Kidney (tissue), 13 donors: ENCODE measurements at regions not wholly inside any gene's neighbourhood (a gene's known extent, or its start where the extent isn't known, plus 50 kb on each side); places are given as distances from the start of the nearest gene placed in this dataset.
A peak's percentile ranks its signal among the peaks of the same experiment; 100 is the strongest.

Experiments used
- DNase-seq, 5 donors: peaks; one replicate each; pipeline ENCODE4 v3.0.0-alpha.2; 2013 to 2020
- FAIRE-seq: peaks from 2 replicates; lab custom pipeline; 2012; peaks lifted over from hg19 to GRCh38; lab: Jason Lieb, UNC
- H3K27ac ChIP-seq, 2 donors: one replicate each; pipeline ENCODE4 v1.7.0; 2013; ENCODE audit warnings: low read depth in 2 of 2, low read length in 2 of 2, inconsistent platforms in 1 of 2
- H3K27me3 ChIP-seq: one replicate; pipeline ENCODE4 v1.7.1; 2013; ENCODE audit warnings: low read length, inconsistent platforms; ENCODE audit not compliant: control insufficient read depth, insufficient read depth
- H3K36me3 ChIP-seq, 3 donors: one replicate each; pipeline versions ENCODE4 v1.7.0 to v1.7.1; 2013; ENCODE audit warnings: low read length in 3 of 3, control low read depth in 1 of 3, inconsistent platforms in 1 of 3; ENCODE audit not compliant: insufficient read depth in 3 of 3, control insufficient read depth in 2 of 3
- H3K4me1 ChIP-seq, 3 donors: one replicate each; pipeline versions ENCODE4 v1.7.0 to v1.7.1; 2013; ENCODE audit warnings: low read length in 3 of 3, inconsistent platforms in 1 of 3, low read depth in 1 of 3; ENCODE audit not compliant: control insufficient read depth in 2 of 3, insufficient read depth in 2 of 3
- H3K4me3 ChIP-seq, 3 donors: one replicate each; pipeline versions ENCODE4 v1.7.0 to v1.8.1; 2013; ENCODE audit warnings: low read length in 3 of 3, control low read depth in 1 of 3, inconsistent platforms in 1 of 3
- H3K9ac ChIP-seq, 3 donors: one replicate each; pipeline versions ENCODE4 v1.7.0 to v1.7.1; 2013; ENCODE audit warnings: low read length in 3 of 3, control low read depth in 1 of 3, inconsistent platforms in 1 of 3
- H3K9me3 ChIP-seq, 3 donors: one replicate each; pipeline versions ENCODE4 v1.7.0 to v1.7.1; 2013; ENCODE audit warnings: low read length in 3 of 3, control low read depth in 1 of 3, inconsistent platforms in 1 of 3; ENCODE audit not compliant: control insufficient read depth in 2 of 3, insufficient read depth in 1 of 3
- CTCF ChIP-seq: IDR thresholded peaks from 3 replicates; pipeline ENCODE4 v1.5.1; 2012; ENCODE audit warnings: mild to moderate bottlenecking, moderate library complexity, borderline replicate concordance; ENCODE audit not compliant: insufficient read depth; ENCODE audit errors: extremely low read depth
- intact Hi-C: fragments of 100-400 bp; cut with DNase I; formaldehyde crosslinking; loops from one replicate; pipeline ENCODE4 v1.11.1; 2022
- donor health status: control.
- donor health status: control.
- donor health status: control.
- donor health status: control.
- donor health status: control.
- donor health status: DM: yes; HTN: yes; CAD: no.
- donor health status: Normal renal cell carcinoma (clear cell type).

DNA sequence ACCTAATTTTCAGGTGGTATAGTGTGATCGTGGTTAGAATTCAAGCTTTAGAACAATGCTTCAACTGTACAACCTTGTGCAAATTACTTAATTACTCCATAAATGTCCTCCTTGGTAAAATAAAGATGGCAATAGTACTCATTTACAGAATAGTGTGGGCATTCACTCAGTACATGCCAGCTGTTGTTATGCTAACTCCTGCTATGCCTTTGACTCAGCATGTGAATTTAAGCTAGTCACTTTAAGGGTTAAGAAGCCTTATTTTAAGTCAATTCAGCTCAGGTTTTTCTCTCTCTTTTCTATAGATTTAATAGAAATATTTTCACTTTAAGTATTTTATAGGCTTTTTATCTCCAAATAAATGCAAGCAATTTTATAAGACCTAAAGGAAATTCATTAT, 335.6 kb upstream of the ITGA1 start:
- DNase-seq (no peak), FAIRE-seq (no peak)
- Histone ChIP-seq H3K27me3 (no peaks in the 10 kb centered on the region), H3K9ac (no peak overlapping the region), H3K9me3 (no peaks in the 10 kb centered on the region), H3K4me1 (no peaks in the 10 kb centered on the region), H3K27ac (no peak overlapping the region), H3K4me3 (no peak overlapping the region), H3K36me3 (no peaks in the 10 kb centered on the region)
- no peak for TF ChIP-seq CTCF
- intact Hi-C loops = no loop called here

DNA sequence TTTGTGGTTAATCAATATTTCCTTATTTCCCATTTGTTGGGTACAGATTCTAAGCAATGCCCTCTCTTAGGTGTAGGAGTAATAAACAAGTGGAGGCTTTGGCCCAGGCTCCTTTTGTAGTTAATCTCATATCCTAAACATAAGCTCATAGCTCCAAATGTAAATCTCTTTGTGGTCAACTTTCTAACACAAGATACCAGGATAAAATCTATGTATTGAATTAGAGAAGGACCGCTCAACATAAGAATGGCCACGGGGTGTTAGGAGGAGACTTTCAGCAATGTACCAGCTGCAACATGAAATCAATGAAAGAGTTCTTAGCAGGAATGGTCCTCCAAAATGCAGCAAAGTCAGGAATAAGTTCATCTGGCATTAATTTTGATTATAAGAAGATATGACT, 334.5 kb upstream of the ITGA1 start:
- intact Hi-C loops = no loop called here
- no peak overlapping the region for H3K4me3 ChIP-seq
- no peak for FAIRE-seq
- no peak for DNase-seq
- H3K36me3 ChIP-seq = no peaks in the 10 kb centered on the region
- no peaks in the 10 kb centered on the region for H3K9me3 ChIP-seq
- TF ChIP-seq CTCF = no peak
- H3K27ac ChIP-seq = no peak overlapping the region
- H3K9ac ChIP-seq = no peak overlapping the region
- no peaks in the 10 kb centered on the region for H3K27me3 ChIP-seq
- no peaks in the 10 kb centered on the region for H3K4me1 ChIP-seq

DNA sequence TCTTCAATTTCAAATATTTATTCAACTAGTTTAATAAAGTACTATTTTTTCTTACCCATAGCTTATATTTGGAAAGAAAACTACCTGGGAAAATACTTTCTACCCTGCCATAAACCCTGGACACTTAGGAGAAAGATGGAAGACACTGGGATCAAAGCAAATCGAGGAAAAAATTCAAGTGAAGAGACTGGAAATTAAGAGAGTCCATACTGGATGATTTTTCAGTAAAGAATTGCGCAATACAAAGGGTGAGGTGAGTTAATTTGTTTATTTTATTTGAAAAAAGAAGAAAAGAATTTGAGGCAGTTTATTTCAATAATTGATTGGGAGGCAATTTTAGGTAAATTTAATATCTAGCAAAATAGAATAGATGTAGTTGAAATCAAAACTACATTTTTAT, 331.8 kb upstream of the ITGA1 start:
- FAIRE-seq = no peak
- intact Hi-C loops = no loop called here
- Histone ChIP-seq H3K27ac (no peak overlapping the region), H3K9me3 (no peaks in the 10 kb centered on the region), H3K4me3 (no peak overlapping the region), H3K9ac (no peak overlapping the region), H3K27me3 (no peaks in the 10 kb centered on the region), H3K36me3 (no peaks in the 10 kb centered on the region), H3K4me1 (no peaks in the 10 kb centered on the region)
- DNase-seq = no peak
- no peak for TF ChIP-seq CTCF

DNA sequence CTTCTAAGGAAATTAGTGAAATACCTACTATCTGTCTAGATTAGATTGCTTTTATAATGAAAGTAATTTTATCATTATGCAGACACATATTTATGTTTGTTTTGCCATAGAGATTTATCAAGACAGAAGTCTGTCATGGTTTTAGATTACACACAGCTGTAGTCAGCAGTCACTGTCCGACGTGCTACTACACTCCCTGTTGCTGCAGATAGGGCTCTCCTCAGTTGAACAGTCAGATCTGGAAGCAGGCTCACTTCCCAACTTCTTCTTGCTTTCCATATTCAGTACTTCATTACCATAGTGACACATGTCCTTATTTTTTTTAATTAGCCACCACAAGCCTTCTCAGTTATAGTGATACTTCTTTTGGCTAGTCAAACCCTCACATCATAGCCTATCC, 329.9 kb upstream of the ITGA1 start:
- Histone ChIP-seq H3K4me3 (no peak overlapping the region), H3K36me3 (no peaks in the 10 kb centered on the region), H3K4me1 (no peaks in the 10 kb centered on the region), H3K9ac (no peak overlapping the region), H3K27ac (no peak overlapping the region), H3K27me3 (no peaks in the 10 kb centered on the region), H3K9me3 (no peaks in the 10 kb centered on the region)
- FAIRE-seq = no peak
- no peak for TF ChIP-seq CTCF
- intact Hi-C loops = no loop called here
- peak in 2 of 5 donors; percentile 4 for DNase-seq
